GM12864 (cell line): ENCODE measurements at regions not wholly inside any gene's neighbourhood (a gene's known extent, or its start where the extent isn't known, plus 50 kb on each side); places are given as distances from the start of the nearest gene placed in this dataset.

Experiments used
- DNase-seq: peaks from one replicate; pipeline ENCODE4 v3.0.0-alpha.2; 2011; ENCODE audit warnings: low read depth
- H3K4me3 ChIP-seq: 2 replicates; pipeline ENCODE4 v1.5.1; 2011; ENCODE audit warnings: mild to moderate bottlenecking, low read depth, low read length, control low read depth
- TF ChIP-seq, protein P1 (sequence below): IDR thresholded peaks from 2 replicates; pipeline ENCODE4 v1.5.1; 2011; ENCODE audit warnings: low read depth, mild to moderate bottlenecking, moderate library complexity, low read length, control low read depth, inconsistent platforms; ENCODE audit errors: missing control alignments

DNA sequence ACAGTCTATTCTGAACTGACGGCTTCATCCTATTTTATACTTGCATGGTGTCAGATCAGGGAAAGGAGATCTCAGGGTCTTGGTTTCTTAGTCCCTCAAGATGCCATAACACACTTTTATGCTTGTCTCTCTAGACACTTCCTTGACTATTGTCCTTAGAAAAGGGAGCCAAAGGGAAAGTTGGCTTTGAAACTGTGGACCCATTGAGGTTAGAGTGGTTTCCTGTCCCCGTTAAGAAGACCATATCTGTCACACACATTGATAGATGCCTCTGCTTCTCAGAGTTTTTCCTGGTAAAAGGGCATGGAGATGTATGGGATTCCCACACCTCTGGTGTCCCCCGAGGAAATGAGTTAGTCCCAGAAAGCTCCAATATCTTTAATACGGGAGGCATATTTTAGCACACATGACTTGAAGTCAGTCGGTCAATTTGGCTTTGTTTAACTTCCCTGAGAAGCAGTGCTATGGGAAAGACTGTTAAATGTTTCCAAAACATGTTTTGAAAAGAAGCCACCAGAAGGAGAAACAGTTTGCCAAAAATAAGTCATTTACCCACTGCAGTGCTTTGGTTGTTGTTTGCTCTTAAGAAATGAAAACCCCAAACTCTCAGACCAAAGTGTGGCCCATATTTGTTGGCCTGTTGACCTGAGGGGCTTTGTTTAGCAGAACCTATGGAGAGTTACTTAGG lies 133.4 kb upstream of the CXCR4 start:
- DNase-seq: no peak
- TF ChIP-seq, protein P1, sequence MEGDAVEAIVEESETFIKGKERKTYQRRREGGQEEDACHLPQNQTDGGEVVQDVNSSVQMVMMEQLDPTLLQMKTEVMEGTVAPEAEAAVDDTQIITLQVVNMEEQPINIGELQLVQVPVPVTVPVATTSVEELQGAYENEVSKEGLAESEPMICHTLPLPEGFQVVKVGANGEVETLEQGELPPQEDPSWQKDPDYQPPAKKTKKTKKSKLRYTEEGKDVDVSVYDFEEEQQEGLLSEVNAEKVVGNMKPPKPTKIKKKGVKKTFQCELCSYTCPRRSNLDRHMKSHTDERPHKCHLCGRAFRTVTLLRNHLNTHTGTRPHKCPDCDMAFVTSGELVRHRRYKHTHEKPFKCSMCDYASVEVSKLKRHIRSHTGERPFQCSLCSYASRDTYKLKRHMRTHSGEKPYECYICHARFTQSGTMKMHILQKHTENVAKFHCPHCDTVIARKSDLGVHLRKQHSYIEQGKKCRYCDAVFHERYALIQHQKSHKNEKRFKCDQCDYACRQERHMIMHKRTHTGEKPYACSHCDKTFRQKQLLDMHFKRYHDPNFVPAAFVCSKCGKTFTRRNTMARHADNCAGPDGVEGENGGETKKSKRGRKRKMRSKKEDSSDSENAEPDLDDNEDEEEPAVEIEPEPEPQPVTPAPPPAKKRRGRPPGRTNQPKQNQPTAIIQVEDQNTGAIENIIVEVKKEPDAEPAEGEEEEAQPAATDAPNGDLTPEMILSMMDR: no peak

DNA sequence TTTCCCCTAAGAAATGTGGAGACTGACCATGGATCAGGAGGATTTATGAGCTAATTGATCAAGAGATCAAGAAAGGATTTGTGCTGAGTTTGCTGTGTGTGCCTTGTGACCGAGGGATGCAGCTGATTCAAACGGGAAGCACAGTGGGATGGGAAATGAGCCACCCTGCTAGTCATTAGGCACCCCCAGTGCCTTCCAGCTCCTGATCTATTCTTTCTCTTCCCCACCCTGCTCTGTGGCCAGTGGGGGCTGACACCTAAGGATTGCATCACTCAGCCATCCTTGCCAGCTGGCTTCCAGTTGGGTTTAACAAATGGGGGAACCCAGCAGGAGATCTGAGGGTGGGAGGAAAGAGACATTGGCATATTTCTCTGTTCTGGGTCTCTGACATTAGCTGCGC lies 132.2 kb upstream of the CXCR4 start:
- TF ChIP-seq, protein P1: no peak

More for the DNA sequence above, 133.4 kb upstream of the CXCR4 start:
- H3K4me3 ChIP-seq: no peak overlapping the region

DNA sequence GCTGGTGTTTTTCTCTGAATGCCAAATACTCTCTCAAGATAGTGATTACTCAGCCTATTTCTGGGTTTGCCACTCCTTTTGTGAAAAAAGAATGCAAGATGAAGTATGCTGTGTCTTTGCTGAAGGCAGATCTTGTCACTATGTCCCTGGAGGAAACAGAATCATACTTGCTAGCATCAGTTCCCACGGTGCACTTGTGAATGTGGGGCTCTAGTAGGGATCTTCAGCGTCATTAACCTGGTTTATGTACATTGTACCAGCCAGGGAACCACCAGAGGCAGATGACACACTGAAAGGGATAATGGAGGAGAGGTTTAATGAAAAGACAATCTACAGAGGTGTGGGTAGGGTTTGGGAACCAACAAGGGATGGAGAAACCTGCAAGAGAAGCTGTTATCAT lies 131.0 kb upstream of the CXCR4 start:
- DNase-seq: no peak

More for the DNA sequence above, 132.2 kb upstream of the CXCR4 start:
- DNase-seq: no peak
- no peak overlapping the region for H3K4me3 ChIP-seq

DNA sequence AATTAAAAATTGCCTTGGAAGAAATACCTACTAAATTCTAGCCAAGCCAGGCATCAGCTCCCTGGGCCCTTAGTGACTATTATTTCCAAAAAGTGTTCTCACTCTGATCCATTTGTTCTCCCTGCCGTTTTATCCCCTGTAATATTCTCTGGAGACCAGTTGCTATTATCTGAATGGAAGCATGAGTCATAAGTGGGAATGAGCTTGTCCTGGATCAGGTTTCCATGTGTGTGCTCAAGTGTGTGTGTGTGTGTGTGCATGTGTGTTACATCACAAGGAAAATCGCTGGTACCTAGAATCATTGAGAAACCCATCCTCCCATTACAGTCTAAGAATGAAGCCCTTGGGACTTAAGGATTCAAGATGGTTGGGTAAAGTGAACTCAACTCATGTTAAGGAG lies 130.3 kb upstream of the CXCR4 start:
- DNase-seq: no peak
- H3K4me3 ChIP-seq: no peak overlapping the region
- TF ChIP-seq, protein P1: no peak

More for the DNA sequence above, 131.0 kb upstream of the CXCR4 start:
- H3K4me3 ChIP-seq: no peak overlapping the region
- TF ChIP-seq, protein P1: no peak

DNA sequence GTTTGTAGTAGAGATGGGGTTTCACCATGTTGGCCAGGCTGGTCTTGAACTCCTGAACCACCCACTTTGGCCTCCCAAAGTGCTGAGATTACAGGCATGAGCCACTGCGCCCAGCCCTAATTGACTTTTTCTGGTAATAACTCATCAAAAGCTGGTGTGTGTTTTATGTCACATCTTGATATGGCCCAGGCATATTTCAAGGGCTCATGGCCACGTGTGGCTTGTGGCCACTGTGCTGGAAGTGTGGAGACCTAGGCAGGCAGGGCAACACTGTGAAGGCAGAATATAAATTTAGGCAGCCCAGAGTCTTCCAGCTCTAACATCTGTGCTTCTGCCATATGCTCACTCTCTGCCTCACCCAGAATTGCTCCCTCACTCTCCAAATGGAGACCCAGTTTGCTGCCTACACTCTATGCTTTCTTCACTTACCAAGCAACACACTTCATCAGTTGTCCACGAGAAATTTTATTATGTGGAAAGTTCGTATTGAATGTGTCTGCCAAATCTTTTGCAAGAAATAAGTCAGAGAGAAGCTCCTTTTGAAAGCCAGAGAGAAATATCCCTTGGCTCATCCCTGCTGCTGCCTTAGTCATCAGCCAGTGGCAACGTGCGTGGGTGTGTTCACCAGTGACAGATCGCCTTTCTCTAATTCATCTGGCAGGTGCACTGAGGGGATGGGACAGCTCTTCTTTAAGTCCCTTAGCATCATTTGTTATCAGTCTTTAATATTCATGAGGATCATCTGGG lies 129.4 kb upstream of the CXCR4 start:
- no peak overlapping the region for H3K4me3 ChIP-seq

DNA sequence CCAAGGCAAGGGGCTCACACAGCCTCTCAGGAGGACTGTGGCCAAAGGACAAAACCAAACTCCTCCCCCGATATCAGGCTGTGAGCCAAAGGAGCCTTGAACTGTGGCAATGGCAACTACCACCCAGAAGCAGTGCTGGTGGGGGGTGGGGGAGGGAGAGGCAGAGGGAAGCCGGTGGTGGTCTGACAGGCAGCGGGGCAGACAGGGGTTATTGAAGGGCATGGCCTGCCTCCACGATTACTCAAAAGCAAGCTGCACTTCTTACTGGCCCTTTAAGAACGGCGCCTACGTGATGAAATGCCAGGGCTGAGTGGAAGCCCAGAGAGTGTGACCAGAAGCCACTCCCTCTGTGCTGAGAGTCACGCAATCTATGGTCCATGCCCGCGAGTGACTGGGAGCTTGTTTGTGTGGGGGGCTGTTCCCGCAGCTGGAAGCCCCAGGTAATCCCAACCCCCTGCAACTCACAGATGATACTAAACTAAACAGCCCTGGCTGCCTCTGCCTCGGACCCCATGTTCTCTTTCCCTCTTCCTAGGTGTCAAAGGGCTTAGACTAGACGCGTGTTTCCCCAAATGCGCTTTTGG lies 128.2 kb upstream of the CXCR4 start:
- DNase-seq: no peak
- TF ChIP-seq, protein P1: no peak
- H3K4me3 ChIP-seq: no peak overlapping the region

More for the DNA sequence above, 129.4 kb upstream of the CXCR4 start:
- TF ChIP-seq, protein P1: no peak
- no peak for DNase-seq
